ENCODE measurements at regions not wholly inside any gene's neighbourhood (a gene's known extent, or its start where the extent isn't known, plus 50 kb on each side); places are given as distances from the start of the nearest gene placed in this dataset.

GRCh38 chr5:124869426-124870033, 123.1 kb upstream of the ZNF608 start:
- ATAC-seq, result no peak
- DNase-seq (ENCODE audit: low spot score), result no peak

GRCh38 chr5:124870070-124870469, 123.6 kb upstream of the ZNF608 start:
- DNase-seq (ENCODE audit: low spot score) (no peak), ATAC-seq (no peak)

- ATAC-seq, result no peak
- no peak for DNase-seq (ENCODE audit: low spot score)
Measured at GRCh38 chr5:124871303-124871702, 124.9 kb upstream of the ZNF608 start.

GRCh38 chr5:124872086-124872485, 125.6 kb upstream of the ZNF608 start:
- no peak for DNase-seq (ENCODE audit: low spot score)
- ATAC-seq, result no peak

GRCh38 chr5:124872615-124873014, 126.2 kb upstream of the ZNF608 start:
- DNase-seq (ENCODE audit: low spot score) (no peak), ATAC-seq (no peak)

GRCh38 chr5:124873188-124873587, 126.7 kb upstream of the ZNF608 start:
- DNase-seq (ENCODE audit: low spot score), result no peak
- no peak for ATAC-seq

- ATAC-seq, result no peak
- no peak for DNase-seq (ENCODE audit: low spot score)
Measured at GRCh38 chr5:124873713-124874112, 127.3 kb upstream of the ZNF608 start.

GRCh38 chr5:124876566-124876965, 130.1 kb upstream of the ZNF608 start:
- no peak for ATAC-seq
- DNase-seq (ENCODE audit: low spot score), result no peak

GRCh38 chr5:124876983-124877382, 130.5 kb upstream of the ZNF608 start:
- no peak for ATAC-seq
- no peak for DNase-seq (ENCODE audit: low spot score)

GRCh38 chr5:124877501-124878146, 131.2 kb upstream of the ZNF608 start:
- DNase-seq (ENCODE audit: low spot score), result no peak
- peak; percentile 23 for ATAC-seq

GRCh38 chr5:124878583-124879342, 132.3 kb upstream of the ZNF608 start:
- no peak for ATAC-seq
- DNase-seq (ENCODE audit: low spot score), result no peak

GRCh38 chr5:124880903-124881697, 134.7 kb upstream of the ZNF608 start:
- no peak for DNase-seq (ENCODE audit: low spot score)
- ATAC-seq, result no peak

GRCh38 chr5:124883681-124884080, 137.2 kb upstream of the ZNF608 start:
- no peak for DNase-seq (ENCODE audit: low spot score)

GRCh38 chr5:124884114-124884513, 137.7 kb upstream of the ZNF608 start:
- DNase-seq (ENCODE audit: low spot score), result no peak
- no peak for ATAC-seq

More at GRCh38 chr5:124883681-124884080, 137.2 kb upstream of the ZNF608 start:
- ATAC-seq, result no peak

GRCh38 chr5:124885490-124885889, 139.1 kb upstream of the ZNF608 start:
- ATAC-seq (no peak), DNase-seq (ENCODE audit: low spot score) (no peak)

GRCh38 chr5:124887223-124887622, 140.8 kb upstream of the ZNF608 start:
- no peak for DNase-seq (ENCODE audit: low spot score)
- ATAC-seq, result peak; percentile 29

- DNase-seq (ENCODE audit: low spot score), result no peak
Measured at GRCh38 chr5:124888050-124888506, 141.6 kb upstream of the ZNF608 start.

GRCh38 chr5:124888622-124889485, 142.4 kb upstream of the ZNF608 start:
- DNase-seq (ENCODE audit: low spot score) (no peak), ATAC-seq (peak; percentile 8)

More at GRCh38 chr5:124888050-124888506, 141.6 kb upstream of the ZNF608 start:
- peak; percentile 86 for ATAC-seq

- DNase-seq (ENCODE audit: low spot score) (no peak), ATAC-seq (no peak)
Measured at GRCh38 chr5:124889486-124889825, 143.0 kb upstream of the ZNF608 start.

- ATAC-seq (no peak), DNase-seq (ENCODE audit: low spot score) (no peak)
Measured at GRCh38 chr5:124889850-124890249, 143.4 kb upstream of the ZNF608 start.

Measured in left lobe of liver (tissue), 2 donors.